GM08714 (cell line): ENCODE measurements at regions not wholly inside any gene's neighbourhood (a gene's known extent, or its start where the extent isn't known, plus 50 kb on each side); places are given as distances from the start of the nearest gene placed in this dataset.
"Not testable (repeated sequence)": the region's sequence is repeated elsewhere in the genome, so short reads cannot be mapped to it uniquely, and the experiment has no call there.

ENCODE experiments used
- H3K4me3 ChIP-seq: fragments of 200-500 bp; sonication (Bioruptor generic); 2 replicates; pipeline ENCODE4 v1.5.1; 2014; ENCODE audit warnings: mild to moderate bottlenecking, low read length, inconsistent platforms
- ZNF274 ChIP-seq: IDR thresholded peaks from 2 replicates; pipeline ENCODE4 v1.6.1; 2012; ENCODE audit warnings: mild to moderate bottlenecking, low read depth, low read length

- H3K4me3 ChIP-seq = no peak overlapping the region
- no peak for TF ChIP-seq ZNF274
These were observed 1454.0 kb upstream of the SEL1L start for GRCh38 chr14:82987502-82988124.

GRCh38 chr14:82994547-82994946 is 1460.9 kb upstream of the SEL1L start:
- H3K4me3 ChIP-seq = not testable (repeated sequence)

- no peak overlapping the region for H3K4me3 ChIP-seq
- TF ChIP-seq ZNF274 = no peak
These were observed 1466.1 kb upstream of the SEL1L start for GRCh38 chr14:82999802-83000201.

- no peak overlapping the region for H3K4me3 ChIP-seq
- no peak for TF ChIP-seq ZNF274
These were observed 1470.9 kb upstream of the SEL1L start for GRCh38 chr14:83004456-83005006.

- no peak overlapping the region for H3K4me3 ChIP-seq
- TF ChIP-seq ZNF274 = no peak
These were observed 1472.5 kb upstream of the SEL1L start for GRCh38 chr14:83006121-83006670.

GRCh38 chr14:83007052-83007451 is 1473.4 kb upstream of the SEL1L start:
- H3K4me3 ChIP-seq = not testable (repeated sequence)

GRCh38 chr14:83007641-83008225 is 1474.1 kb upstream of the SEL1L start:
- no peak for TF ChIP-seq ZNF274
- H3K4me3 ChIP-seq = no peak overlapping the region

- no peak overlapping the region for H3K4me3 ChIP-seq
- TF ChIP-seq ZNF274 = no peak
These were observed 1483.6 kb upstream of the SEL1L start for GRCh38 chr14:83017296-83017695.

- TF ChIP-seq ZNF274 = no peak
- no peak overlapping the region for H3K4me3 ChIP-seq
These were observed 1486.2 kb upstream of the SEL1L start for GRCh38 chr14:83019744-83020414.

- TF ChIP-seq ZNF274 = no peak
- no peak overlapping the region for H3K4me3 ChIP-seq
These were observed 1487.7 kb upstream of the SEL1L start for GRCh38 chr14:83021323-83021722.

GRCh38 chr14:83023369-83023768 is 1489.7 kb upstream of the SEL1L start:
- TF ChIP-seq ZNF274 = no peak
- no peak overlapping the region for H3K4me3 ChIP-seq

GRCh38 chr14:83041224-83041623 is 1507.6 kb upstream of the SEL1L start:
- no peak overlapping the region for H3K4me3 ChIP-seq
- TF ChIP-seq ZNF274 = no peak

GRCh38 chr14:83042858-83043257 is 1509.2 kb upstream of the SEL1L start:
- TF ChIP-seq ZNF274 = no peak
- no peak overlapping the region for H3K4me3 ChIP-seq

GRCh38 chr14:83044001-83044400 is 1510.3 kb upstream of the SEL1L start:
- no peak overlapping the region for H3K4me3 ChIP-seq
- no peak for TF ChIP-seq ZNF274
